DMS153 treated with DMSO at 0.1 percent for 48 hours (cell line): ENCODE measurements at regions not wholly inside any gene's neighbourhood (a gene's known extent, or its start where the extent isn't known, plus 50 kb on each side); places are given as distances from the start of the nearest gene placed in this dataset.

Source experiments
- DNase-seq: peaks from one replicate; lab custom pipeline; 2025; ENCODE audit not compliant: unreplicated experiment; lab: John Stamatoyannopoulos, UW

DNA sequence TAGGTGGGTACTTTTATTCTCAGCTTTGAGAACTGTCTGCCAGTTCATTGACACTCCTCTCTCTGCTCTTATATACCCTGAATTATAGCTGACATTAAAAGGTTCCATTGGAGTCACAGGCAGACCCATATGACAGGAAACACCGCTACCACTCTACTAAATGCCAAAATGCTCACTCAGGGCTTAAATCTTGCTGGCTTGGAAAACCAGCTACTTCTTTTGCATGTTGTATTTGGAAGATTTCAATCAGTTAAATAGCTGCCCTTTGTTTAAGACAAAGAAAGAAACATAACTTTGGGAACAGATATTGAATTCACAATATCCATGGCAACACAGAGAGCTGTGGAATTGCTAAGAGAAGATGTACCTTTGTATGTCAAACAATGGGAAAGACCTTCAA is 876.5 kb downstream of the USP25 start:
- DNase-seq: no peak

DNA sequence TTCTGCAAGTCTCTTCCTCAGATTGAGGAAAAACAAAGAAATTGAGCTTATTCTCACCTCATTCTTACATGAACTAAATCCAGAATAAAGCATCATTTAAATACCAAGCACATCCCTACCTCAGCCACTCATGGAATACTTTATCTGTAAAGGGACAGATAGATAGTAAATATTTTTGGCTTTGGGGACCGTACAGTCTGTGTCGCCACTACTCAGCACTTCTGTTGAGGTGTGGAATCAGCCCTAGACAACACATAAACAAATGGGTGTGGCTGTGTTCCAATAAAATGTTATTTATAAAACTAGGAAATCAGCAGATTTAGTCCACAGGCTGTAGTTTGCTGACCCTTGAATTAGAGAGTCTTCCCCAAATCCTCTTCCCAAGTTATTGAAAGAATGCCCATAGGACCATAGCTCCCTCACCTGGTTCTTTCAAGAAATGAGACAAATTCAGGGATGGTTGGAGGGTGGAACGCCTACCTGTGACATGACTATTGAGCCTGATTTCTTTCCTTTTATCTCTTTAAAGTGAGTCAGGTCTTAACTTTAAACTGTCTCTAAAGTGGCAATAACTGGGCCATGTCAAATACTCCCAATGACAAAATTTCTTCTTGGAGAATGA is 878.5 kb downstream of the USP25 start:
- no peak for DNase-seq

DNA sequence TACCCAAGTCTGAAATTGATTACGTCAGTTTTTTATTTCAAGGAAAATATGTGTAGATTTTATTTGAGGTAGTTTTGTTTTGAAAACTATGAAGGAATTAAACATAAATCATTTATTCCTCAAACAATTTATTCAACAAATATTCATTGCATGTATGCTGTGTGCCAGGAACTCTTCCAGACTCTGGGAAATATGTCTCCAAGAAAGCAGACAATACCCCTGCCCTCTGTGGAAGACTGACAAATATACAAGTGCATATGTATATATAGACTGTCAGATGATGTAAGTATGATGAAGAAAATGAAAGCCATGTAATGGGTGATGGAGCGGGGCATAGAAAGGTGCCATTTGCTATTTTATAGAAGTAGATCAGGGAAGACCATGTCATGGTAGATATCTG is 889.5 kb downstream of the USP25 start:
- no peak for DNase-seq

DNA sequence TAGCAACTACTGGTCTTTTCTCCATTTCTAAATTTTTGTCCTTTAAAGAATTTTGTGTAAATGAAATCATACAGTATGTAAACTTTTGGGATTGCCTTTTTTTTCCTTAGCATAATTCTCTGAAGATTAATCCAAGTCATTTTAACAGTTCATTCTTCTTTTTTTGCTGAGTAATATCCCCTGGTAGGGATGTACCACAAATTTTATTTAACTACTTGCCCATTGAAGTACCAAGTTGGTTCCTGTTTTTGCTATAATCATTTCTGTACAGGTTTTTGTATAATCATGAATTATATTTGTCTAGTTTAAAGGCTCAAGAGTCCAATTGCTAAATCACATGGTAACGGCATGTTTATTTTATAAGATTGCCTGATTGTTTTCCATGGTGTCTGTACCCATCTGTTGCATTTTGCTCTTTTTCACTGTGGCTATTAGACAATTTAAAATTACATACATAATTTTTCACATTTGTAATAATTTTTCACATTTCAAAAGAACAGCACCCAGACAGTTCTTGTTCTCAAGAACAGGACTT is 891.1 kb downstream of the USP25 start:
- no peak for DNase-seq

DNA sequence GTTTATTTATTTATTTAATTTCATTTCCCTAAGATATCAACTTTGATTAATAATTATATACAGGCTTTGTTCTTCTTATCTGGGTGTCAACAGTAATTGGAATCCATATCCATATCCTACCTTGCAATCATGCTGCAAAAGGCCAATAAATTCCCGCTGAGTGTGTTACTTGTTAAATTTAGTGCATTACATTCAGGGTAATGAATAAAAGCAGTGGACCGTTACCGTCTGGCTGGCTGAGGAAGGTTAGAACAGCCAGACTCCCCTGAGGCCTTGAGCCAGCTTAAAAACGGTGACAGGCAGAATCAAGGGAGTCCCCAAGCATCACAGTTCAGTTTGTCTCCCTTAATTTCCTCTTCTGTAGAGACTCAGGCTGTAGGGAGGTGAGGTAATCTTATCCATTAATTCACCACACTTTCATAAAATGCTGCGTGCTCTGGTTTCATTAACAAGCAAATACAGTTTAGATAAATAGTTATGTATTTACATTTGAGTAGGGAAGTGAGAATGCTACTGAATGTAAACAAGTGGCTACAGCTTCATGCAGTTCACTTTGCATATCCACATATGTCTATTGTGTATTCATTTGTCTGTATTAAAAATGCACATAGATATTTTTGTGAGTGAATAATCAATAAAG is 888.2 kb upstream of the CXADR start:
- no peak for DNase-seq

DNA sequence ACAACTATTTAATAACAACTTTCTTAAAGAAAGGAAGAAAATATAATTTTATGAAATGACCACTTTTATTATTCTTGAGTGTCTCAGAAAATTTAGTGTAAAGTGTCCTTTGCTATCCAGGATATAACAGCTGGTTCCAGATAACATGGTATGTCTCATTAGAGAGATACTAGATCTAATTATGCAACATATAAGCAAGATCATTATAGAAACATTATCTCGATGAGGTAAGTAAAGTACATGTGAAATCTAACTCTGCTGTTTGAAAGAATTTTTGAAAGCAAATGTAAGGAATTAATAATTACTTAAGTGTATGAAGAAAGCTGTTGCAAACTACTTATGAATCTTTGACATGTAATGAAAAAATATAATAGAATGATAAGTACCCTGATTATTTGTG is 887.4 kb upstream of the CXADR start:
- no peak for DNase-seq

DNA sequence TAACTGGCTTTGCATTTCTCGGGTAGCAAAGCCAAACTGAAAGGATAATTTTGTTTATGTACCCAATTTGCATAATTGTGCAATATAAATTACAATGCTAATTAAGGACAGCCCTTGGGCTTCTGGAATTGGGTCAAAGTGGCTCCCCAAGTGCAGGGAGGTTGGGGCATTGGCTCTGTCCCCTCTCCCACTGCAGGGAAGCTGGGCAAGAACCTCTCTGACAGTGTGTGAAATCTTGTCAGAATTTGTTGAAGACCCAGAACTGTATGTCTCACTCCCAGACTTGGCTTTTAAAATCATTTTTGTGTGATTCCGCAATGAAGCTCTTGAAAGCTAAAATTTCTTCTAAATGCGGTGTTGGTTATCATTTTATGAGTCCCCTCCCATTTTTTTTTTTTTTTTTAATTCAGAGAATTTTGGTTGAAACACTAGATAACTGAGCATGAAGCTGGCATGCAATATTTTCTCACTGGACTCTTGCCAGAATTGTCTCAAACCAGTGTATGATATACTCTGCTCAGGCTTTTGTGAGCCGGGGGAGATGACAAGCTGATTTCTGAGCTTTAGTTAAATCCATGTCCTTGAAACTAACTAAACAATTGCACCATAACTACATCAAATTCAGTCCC is 878.9 kb upstream of the CXADR start:
- no peak for DNase-seq

DNA sequence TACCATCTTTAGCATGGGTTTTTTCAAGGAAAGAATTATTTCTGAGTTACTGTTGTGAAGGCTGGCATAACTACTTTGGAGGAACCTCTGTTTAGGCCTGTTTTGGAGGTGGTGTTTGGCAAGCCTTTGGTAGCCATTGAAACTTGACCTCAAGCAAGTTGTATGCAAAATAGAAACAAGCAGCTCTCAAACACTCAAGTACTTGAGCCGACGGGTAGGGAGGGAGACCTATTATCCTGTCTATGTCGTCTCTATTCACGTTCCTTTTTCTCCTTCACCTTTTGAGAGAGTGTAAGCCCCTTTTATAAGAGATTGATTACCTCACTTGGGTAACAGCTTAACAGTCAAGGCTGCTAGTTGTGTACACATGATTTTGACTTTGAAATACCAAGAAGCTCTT is 878.3 kb upstream of the CXADR start:
- no peak for DNase-seq

DNA sequence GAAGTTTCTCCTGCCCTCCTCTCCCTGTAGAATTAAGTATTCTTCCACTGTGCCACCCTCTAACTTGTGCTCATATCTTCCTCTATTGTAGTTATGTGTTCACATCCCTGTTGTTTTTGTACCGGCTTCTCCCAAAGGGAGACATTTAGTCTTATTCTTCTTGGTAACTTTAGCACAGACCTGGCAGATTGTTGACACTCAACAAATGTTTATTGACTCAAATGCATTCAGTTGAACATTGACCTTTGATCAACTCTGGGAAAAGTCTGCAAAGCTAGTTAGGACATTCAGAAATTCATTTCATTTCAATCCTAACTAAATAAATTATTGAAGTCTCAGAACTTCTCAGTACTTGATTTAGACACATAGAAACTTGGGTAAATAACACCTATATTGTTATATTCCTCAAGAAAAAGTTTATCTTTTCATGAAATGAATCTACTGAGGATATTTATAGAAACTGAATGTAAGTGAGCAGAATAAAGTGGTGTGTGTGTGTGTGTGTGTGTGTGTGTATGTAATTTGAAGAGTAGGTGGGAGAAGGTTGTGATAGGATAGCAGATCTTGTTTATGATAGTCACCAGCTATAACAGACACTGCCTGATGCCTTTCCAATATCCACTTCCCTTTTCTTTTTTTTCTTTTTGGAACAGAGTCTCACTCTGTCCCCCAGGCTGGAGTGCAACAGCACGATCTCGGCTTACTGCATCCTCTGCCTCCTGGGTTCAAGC is 872.4 kb upstream of the CXADR start:
- no peak for DNase-seq

DNA sequence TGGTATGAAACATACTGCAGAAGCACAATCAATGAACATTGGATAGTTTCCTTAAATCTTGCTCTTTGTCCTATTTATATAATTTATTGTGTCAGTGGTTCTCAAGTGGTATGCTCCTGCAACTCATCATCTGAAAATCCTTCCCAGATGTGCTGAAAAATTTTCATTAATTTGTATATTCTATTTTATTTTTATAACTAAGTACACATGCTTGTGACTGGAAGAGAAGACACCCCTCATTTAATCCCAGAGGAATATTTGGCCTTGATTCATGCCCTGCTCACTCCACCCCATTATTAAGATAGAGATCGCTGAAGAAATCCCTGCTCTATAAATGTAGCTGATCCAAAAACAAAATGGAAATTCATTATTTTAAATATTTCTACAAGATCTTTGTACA is 870.5 kb upstream of the CXADR start:
- DNase-seq: no peak

DNA sequence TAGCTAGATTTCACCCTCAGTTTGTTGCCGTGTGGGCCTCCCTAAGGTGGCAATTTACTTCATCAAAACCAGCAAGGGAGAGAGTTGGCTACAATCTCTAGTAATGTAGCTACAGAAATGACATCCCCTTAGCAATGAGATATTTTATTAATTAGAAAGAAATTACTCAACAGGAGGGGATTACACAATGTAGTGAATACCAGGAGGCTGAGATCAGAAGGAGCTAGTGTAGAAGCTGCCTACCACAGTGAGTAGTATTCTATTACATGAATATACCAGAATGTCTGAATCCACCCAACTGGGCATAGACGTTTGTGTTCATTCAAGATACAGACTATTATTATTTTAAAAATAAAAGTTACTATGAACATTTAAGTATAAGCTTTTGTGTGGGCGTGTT is 868.2 kb upstream of the CXADR start:
- DNase-seq: no peak

DNA sequence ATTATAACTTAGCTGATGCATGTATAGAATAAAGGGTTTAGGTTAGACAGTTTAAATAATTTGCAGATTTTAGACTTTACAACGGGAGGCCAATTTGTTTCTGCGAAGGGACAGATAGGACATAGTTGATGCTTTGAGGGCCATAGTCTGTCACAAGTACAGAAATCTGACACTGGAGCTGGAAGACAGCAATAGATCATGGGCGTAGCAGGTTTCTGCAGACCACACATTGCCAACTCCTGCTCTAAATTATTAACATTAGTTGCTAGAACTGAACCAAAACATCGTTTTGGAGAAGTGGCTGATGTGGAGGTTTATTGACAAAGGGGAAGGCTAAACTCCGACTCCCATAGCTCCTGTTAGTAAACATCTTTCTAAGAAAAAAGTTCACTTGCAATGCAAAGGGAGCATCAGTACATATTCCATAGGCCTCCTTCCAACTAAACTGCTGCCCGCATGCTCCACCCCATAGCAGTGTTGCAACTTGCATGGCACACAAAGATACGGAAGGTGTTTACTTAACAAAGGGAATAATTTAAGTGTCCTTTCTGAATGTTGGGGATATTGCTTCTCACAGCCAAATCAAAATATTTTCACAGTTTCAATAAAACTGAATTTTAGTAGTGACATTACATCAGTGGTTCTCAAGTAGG is 862.0 kb upstream of the CXADR start:
- DNase-seq: no peak

DNA sequence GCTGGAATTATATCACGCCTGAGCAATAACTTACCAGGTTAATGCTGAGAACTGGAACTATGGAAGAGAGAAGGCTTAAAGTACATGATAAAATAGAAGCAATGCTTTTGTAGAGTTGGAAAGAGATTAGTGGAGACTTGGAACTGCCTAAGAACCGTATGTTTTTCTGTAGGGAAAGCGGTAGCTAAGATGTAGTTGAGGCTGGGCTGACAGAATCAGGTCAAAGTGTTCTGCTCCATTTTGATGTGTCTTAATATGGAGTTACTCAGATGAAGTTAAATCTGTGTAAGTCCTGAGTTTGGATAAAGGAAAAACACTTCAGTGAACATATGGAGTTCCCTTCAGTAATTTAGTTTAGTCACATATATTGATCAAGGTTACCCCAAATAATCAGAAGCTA is 860.9 kb upstream of the CXADR start:
- no peak for DNase-seq

DNA sequence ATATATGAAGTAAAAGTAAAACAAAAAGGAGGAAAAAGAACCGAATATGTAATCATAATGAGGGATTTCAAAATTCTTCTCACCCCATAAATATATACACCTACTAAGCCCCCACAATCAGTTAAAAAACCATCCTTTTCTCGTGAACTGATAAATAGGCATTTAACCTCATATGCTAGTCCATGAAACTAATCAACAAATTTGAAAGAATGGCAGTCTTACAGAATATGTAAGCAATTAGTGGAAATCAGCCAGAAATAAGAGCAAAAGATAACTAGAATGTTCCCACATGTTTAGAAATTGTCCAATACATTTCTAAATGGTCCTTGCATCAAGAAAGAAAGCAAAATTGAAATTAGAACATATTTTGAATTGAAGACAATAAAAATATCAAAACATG is 849.4 kb upstream of the CXADR start:
- no peak for DNase-seq

DNA sequence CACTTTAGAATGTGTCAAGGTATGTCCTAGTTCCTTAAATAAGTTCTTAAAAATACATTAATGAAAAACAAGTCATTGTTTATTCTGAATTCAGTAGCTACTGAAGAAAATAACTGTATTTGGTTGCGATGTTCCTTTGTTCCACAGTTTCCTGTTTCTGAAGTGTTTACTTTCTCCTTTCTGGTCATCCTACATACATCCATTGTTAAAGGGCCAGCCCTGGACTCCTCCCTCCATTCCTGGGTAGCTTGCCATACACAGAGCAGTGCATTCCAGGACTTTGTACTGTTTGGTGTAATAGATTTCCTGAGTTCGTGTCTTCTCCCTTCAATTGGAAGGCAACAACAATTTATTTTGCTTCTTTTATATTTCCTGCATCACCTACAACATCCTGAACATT is 845.4 kb upstream of the CXADR start:
- DNase-seq: no peak

DNA sequence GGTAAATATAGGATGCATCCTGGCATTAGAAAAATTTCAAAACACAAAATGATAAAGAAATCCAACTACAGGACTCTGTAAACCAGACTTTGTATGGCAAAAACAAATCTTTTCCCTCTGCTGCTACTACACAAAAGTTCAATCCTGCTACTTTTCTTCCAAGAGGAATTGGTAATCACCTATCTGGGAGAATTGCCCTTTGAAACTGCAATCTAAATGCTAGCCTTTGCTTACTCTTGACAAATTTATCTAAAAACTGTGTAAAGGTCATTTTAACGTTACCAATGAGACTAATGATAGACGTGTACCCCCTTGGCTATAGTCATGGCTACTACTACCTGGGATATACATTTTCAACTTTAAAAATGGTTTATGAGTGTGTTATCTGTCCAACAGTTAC is 837.9 kb upstream of the CXADR start:
- DNase-seq: no peak

DNA sequence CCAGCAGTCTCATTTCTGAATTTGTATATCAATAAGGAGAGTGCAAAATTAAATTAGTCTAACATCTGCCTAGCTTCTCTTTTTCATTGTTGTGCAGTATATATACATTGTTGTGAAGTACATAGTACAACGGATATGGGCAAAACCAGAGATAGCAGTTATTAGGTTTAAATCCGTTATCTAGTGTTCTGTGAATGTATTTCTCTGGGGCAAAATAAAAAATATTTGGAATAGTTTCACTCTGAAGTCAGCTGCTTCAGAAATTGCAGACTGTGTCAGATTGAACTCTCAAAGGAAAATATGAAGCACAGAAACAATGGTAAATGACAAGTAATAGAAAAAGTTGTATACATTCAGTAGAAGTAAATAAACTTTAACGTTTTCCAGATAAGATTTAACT is 836.5 kb upstream of the CXADR start:
- no peak for DNase-seq

DNA sequence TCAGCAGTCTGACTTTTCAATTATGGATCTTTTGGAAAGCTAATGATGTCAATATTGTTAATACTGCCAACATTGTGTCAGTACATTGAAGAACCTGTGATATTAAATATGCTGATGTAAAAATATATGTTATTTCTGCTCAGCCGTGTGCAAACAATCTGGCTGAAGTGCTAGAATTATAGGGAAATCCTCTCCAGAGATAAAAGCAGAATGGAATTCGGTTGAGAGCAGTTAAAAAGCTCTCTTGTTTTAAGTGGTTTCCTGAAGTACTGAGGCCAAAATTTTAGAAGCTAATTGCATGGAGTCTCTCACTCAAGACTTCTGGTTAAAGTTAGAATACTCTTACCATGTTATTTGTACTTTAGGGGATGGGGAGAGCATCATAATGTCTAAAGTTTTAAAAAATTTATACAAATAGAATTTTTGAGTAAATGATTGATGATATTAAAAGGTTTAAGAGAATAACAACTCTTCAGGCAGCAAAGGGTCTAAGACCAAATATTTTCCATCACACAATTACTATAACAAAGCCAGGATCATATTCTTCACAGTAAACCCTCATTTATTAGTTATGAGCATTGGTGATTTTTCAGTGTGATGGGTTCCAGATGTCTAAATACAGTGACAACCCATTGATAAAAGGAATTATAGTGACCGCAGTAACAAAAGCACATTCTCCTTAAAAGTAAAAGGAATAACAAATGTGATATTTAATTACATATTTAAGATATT is 834.2 kb upstream of the CXADR start:
- no peak for DNase-seq

DNA sequence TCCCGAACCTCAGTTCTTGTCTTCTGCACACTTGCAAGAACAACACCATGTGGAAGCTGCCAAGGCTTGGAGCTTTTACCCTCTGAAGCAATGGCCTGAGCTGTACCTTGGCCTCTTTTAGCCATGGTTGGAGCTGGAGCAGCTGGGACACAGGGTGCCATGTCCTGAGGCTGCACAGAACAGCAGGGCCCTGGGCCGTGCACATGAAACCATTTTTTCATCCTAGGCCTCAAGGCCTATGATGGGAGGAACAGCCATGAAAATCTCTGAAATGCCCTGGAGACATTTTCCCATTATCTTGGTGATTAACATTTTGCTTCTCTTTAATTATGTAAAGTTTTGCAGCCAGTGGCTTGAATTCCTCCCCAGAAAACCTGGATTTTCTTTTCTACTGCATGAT is 817.8 kb upstream of the CXADR start:
- no peak for DNase-seq

DNA sequence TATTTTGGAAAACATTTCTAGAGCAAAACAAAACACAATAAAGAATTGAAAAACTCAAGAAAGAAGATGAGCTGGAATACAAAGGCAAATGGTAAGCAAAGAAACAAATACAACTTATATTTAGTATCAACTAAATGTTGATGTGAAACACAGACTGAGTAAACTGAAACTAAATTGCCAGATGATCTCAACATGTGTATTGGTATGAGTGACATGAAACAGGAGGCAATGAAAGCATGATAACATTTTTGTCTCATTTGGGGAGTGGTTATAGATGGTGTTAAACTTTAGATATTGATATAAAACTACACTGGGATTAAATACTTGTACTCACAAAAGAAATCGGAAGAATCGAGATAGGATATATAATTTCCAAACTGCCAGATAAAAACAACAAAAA is 805.6 kb upstream of the CXADR start:
- no peak for DNase-seq
